ENCODE measurements at regions not wholly inside any gene's neighbourhood (a gene's known extent, or its start where the extent isn't known, plus 50 kb on each side); places are given as distances from the start of the nearest gene placed in this dataset.

DNA sequence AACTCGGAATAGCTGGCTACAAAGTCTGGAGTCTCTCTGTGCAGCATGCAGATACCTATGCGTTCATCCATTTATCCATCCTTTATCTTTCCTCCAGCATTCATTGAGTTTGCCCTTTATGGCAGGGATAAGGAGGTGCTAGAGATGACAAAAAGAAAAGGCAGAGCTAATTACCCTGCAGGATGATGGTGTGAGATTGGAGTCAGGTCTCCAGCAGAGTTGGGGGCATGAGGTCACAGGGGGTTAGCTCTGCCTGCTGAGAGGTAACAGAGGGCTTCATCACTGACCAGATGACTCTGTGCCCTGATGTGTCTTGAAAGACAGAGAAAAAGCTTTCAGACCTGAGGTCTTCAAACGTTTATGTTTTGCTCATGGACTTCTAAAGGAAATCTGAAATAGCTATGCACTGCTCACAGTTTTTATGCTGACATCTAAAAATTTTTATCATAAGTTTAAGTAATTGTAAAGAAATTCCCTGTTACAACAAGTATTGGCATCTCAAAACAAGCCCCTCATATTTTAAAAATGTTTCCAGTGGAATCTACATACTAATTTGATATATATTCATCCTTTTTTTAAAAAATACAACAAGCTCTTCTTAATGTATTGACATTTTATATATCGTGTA, 132.3 kb upstream of the ANKRD28 start:
- H3K36me3 Mint-ChIP-seq (ENCODE audit: insufficient read depth in 1 of 3, low read depth in 3 of 3) = no peaks in the 10 kb centered on the region; a peak in 1 of 7 replicates
- H3K4me1 Mint-ChIP-seq = peaks cover 5 to 14% of the 10 kb centered on the region in 2 experiments
- H3K4me3 Mint-ChIP-seq = no peak overlapping the region

More for the DNA sequence above, 132.3 kb upstream of the ANKRD28 start:
- Histone ChIP-seq H3K4ac (ENCODE audit: low read depth, low read length) (no peak overlapping the region), H2BK20ac (ENCODE audit: low read depth, low read length, poor library complexity, severe bottlenecking) (no peak overlapping the region), H3K23ac (ENCODE audit: insufficient read length, low read depth, low read length) (no peak overlapping the region), H2AFZ (ENCODE audit: low read length) (no peak overlapping the region), H2BK15ac (ENCODE audit: low read depth, low read length) (no peak overlapping the region), H2BK5ac (ENCODE audit: insufficient read length, low read length) (no peak overlapping the region), H3K23me2 (ENCODE audit: insufficient read length, low read depth, low read length, poor library complexity, severe bottlenecking) (no peaks in the 10 kb centered on the region), H3K9me3 (ENCODE audit: control insufficient read depth, low read depth, low read length) (no peaks in the 10 kb centered on the region), H2AK5ac (ENCODE audit: insufficient read length, low read length) (no peak overlapping the region), H3T11ph (ENCODE audit: low read length) (no peak overlapping the region), H3K27ac (ENCODE audit: insufficient read length, low read depth, low read length) (no peak overlapping the region), H4K20me1 (ENCODE audit: control insufficient read depth, insufficient read depth, insufficient read length) (no peaks in the 10 kb centered on the region), H2BK12ac (ENCODE audit: insufficient read length, low read depth, low read length) (no peak overlapping the region), H4K91ac (ENCODE audit: insufficient read length, low read depth, low read length) (no peak overlapping the region), H3K18ac (ENCODE audit: insufficient read length, low read depth, low read length) (no peak overlapping the region), H3K79me1 (ENCODE audit: insufficient read depth, low read depth, low read length, poor library complexity, severe bottlenecking) (no peaks in the 10 kb centered on the region), H2BK120ac (ENCODE audit: low read depth, low read length, poor library complexity, severe bottlenecking) (no peak overlapping the region), H3K14ac (ENCODE audit: insufficient read depth, low read length) (no peak overlapping the region), H4K8ac (replicated peaks; ENCODE audit: insufficient read length, low read depth, low read length) (no peak overlapping the region), H3K27me3 (ENCODE audit: insufficient read depth, low read length) (no peaks in the 10 kb centered on the region), H3K79me2 (ENCODE audit: insufficient read depth, low read length) (no peaks in the 10 kb centered on the region), H3K9ac (ENCODE audit: extremely low read depth, insufficient read length, low read length) (no peak overlapping the region), H3K4me2 (ENCODE audit: insufficient read depth, insufficient read length, low read length) (no peak overlapping the region), H3K56ac (ENCODE audit: insufficient read length, low read depth, low read length) (no peak overlapping the region), H3K4me1 (ENCODE audit: insufficient read depth, low read length) (no peaks in the 10 kb centered on the region), H4K5ac (ENCODE audit: insufficient read length, low read depth, low read length) (no peak overlapping the region)
- no CpG with 5 or more reads among the region's 4 CpGs for WGBS (ENCODE audit: extremely low coverage, insufficient read length, low lambda C conversion rate)
- no peaks in the 10 kb centered on the region for H3K9me3 Mint-ChIP-seq
- DNase-seq = no peak
- H3K27ac Mint-ChIP-seq = no peak overlapping the region
- peaks cover 2% of the 10 kb centered on the region for H3K27me3 Mint-ChIP-seq (ENCODE audit: low read depth)
- TF ChIP-seq, protein P1, sequence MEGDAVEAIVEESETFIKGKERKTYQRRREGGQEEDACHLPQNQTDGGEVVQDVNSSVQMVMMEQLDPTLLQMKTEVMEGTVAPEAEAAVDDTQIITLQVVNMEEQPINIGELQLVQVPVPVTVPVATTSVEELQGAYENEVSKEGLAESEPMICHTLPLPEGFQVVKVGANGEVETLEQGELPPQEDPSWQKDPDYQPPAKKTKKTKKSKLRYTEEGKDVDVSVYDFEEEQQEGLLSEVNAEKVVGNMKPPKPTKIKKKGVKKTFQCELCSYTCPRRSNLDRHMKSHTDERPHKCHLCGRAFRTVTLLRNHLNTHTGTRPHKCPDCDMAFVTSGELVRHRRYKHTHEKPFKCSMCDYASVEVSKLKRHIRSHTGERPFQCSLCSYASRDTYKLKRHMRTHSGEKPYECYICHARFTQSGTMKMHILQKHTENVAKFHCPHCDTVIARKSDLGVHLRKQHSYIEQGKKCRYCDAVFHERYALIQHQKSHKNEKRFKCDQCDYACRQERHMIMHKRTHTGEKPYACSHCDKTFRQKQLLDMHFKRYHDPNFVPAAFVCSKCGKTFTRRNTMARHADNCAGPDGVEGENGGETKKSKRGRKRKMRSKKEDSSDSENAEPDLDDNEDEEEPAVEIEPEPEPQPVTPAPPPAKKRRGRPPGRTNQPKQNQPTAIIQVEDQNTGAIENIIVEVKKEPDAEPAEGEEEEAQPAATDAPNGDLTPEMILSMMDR (conservative IDR thresholded peaks at IDR 0.05) = no peak
